ENCODE measurements at regions not wholly inside any gene's neighbourhood (a gene's known extent, or its start where the extent isn't known, plus 50 kb on each side); places are given as distances from the start of the nearest gene placed in this dataset.

DNA sequence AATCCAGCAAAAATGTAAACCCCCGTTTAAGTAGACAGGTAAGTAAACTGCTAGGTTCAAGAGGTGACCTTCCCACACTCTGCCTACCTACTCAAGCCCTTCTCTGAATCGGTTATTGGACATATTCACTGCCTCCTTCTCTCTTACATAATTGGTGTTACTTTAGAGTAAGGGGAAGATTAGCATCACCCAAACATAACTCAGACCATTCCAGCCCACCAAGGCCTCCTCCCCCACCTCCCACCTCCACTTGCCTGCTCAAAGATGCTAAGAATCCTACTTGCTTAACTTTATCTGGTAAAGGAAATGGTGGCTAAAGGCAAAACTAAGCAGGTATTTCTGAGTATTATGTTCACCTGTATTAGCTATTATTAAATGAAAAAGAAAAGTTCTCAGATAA, 55.0 kb upstream of the DTNA start:
- TF ChIP-seq, protein P1, sequence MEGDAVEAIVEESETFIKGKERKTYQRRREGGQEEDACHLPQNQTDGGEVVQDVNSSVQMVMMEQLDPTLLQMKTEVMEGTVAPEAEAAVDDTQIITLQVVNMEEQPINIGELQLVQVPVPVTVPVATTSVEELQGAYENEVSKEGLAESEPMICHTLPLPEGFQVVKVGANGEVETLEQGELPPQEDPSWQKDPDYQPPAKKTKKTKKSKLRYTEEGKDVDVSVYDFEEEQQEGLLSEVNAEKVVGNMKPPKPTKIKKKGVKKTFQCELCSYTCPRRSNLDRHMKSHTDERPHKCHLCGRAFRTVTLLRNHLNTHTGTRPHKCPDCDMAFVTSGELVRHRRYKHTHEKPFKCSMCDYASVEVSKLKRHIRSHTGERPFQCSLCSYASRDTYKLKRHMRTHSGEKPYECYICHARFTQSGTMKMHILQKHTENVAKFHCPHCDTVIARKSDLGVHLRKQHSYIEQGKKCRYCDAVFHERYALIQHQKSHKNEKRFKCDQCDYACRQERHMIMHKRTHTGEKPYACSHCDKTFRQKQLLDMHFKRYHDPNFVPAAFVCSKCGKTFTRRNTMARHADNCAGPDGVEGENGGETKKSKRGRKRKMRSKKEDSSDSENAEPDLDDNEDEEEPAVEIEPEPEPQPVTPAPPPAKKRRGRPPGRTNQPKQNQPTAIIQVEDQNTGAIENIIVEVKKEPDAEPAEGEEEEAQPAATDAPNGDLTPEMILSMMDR (IDR thresholded peaks at IDR 0.05; ENCODE audit: low read length): no peak
- TF ChIP-seq EZH2 (optimal IDR thresholded peaks at IDR 0.05; ENCODE audit: low read depth, low read length): no peak

Measured in MM.1S (cell line).